ENCODE measurements at regions not wholly inside any gene's neighbourhood (a gene's known extent, or its start where the extent isn't known, plus 50 kb on each side); places are given as distances from the start of the nearest gene placed in this dataset.

DNA sequence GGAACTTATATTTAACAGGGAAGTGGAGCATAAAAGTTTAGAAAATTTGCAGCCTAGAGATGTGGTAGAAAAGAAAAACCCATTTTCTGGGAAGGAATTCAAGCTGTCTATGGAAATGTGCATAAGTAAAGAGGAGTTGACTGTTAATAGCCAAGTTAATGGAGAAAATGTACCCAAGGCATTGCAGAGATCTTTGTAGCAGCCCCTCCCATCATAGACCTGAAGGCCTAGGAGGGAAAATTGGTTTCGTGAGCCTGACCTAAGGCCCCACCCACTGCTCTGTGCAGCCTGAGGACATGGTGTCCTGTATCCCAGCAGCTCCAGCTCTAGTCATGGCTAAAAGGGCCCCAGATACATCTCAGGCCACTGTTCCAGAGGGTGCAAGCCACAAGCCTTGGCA, 772.4 kb upstream of the RIOK2 start:
- Histone ChIP-seq H3K9ac (ENCODE audit: low read depth in 1 of 2, low read length in 2 of 2) (no peak overlapping the region), H3K27me3 (ENCODE audit: control insufficient read depth in 4 of 4, insufficient read depth in 4 of 4, low read length in 3 of 4) (no peaks in the 10 kb centered on the region), H3K4me1 (ENCODE audit: control insufficient read depth in 4 of 4, insufficient read depth in 4 of 4, low read length in 3 of 4) (no peaks in the 10 kb centered on the region), H3K27ac (ENCODE audit: low read depth in 1 of 2, low read length in 2 of 2) (no peak overlapping the region), H3K36me3 (ENCODE audit: control insufficient read depth in 4 of 4, insufficient read depth in 3 of 4, low read depth in 1 of 4, low read length in 3 of 4) (no peaks in the 10 kb centered on the region), H3K4me3 (ENCODE audit: low read depth in 1 of 3, low read length in 3 of 3) (no peak overlapping the region), H3K9me3 (ENCODE audit: control insufficient read depth in 4 of 4, low read length in 3 of 4) (no peaks in the 10 kb centered on the region)
- TF ChIP-seq HNF4G (IDR thresholded peaks at IDR 0.05) (no peak), FOXA1 (IDR thresholded peaks at IDR 0.05) (no peak), RAD21 (IDR thresholded peaks at IDR 0.05) (no peak), SP1 (IDR thresholded peaks at IDR 0.05) (no peak), YY1 (IDR thresholded peaks at IDR 0.05) (no peak), JUND (IDR thresholded peaks at IDR 0.05) (no peak)
- TF ChIP-seq, protein P1, sequence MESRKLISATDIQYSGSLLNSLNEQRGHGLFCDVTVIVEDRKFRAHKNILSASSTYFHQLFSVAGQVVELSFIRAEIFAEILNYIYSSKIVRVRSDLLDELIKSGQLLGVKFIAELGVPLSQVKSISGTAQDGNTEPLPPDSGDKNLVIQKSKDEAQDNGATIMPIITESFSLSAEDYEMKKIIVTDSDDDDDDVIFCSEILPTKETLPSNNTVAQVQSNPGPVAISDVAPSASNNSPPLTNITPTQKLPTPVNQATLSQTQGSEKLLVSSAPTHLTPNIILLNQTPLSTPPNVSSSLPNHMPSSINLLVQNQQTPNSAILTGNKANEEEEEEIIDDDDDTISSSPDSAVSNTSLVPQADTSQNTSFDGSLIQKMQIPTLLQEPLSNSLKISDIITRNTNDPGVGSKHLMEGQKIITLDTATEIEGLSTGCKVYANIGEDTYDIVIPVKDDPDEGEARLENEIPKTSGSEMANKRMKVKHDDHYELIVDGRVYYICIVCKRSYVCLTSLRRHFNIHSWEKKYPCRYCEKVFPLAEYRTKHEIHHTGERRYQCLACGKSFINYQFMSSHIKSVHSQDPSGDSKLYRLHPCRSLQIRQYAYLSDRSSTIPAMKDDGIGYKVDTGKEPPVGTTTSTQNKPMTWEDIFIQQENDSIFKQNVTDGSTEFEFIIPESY (IDR thresholded peaks at IDR 0.05), result no peak
- TF ChIP-seq, protein P2, sequence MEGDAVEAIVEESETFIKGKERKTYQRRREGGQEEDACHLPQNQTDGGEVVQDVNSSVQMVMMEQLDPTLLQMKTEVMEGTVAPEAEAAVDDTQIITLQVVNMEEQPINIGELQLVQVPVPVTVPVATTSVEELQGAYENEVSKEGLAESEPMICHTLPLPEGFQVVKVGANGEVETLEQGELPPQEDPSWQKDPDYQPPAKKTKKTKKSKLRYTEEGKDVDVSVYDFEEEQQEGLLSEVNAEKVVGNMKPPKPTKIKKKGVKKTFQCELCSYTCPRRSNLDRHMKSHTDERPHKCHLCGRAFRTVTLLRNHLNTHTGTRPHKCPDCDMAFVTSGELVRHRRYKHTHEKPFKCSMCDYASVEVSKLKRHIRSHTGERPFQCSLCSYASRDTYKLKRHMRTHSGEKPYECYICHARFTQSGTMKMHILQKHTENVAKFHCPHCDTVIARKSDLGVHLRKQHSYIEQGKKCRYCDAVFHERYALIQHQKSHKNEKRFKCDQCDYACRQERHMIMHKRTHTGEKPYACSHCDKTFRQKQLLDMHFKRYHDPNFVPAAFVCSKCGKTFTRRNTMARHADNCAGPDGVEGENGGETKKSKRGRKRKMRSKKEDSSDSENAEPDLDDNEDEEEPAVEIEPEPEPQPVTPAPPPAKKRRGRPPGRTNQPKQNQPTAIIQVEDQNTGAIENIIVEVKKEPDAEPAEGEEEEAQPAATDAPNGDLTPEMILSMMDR (IDR thresholded peaks at IDR 0.05; ENCODE audit: low read depth, low read length, missing input control), result no peak
- TF ChIP-seq, protein P3, sequence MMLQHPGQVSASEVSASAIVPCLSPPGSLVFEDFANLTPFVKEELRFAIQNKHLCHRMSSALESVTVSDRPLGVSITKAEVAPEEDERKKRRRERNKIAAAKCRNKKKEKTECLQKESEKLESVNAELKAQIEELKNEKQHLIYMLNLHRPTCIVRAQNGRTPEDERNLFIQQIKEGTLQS (IDR thresholded peaks at IDR 0.05), result no peak
- 79% methylated on average over 1 of the region's 1 CpG for WGBS
- DNase-seq (ENCODE audit: low spot score), result no peak

DNA sequence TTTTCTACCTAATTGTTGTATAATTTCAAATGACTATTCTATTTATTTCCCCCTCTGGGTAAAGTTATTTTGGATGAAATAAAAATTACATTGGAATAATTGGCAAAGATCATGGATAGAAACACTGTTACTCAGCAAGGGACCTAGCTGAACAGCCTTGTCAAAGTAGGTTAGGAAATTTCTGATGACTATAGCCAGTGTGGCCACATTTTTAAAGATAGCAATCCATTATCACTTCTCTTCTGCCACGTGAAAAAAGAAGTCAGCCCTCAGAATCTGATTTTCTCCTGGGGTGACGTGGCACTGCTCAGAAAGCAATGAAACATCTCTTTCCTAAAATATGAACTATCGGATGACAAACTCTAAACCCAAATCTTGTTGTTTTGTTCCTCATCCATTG, 784.2 kb upstream of the RIOK2 start:
- 59% methylated on average over 3 of the region's 3 CpGs for WGBS
- Histone ChIP-seq H3K4me3 (ENCODE audit: low read depth in 1 of 3, low read length in 3 of 3) (no peak overlapping the region), H3K36me3 (ENCODE audit: control insufficient read depth in 4 of 4, insufficient read depth in 3 of 4, low read depth in 1 of 4, low read length in 3 of 4) (no peaks in the 10 kb centered on the region), H3K27me3 (ENCODE audit: control insufficient read depth in 4 of 4, insufficient read depth in 4 of 4, low read length in 3 of 4) (no peaks in the 10 kb centered on the region), H3K4me1 (ENCODE audit: control insufficient read depth in 4 of 4, insufficient read depth in 4 of 4, low read length in 3 of 4) (no peaks in the 10 kb centered on the region), H3K9ac (ENCODE audit: low read depth in 1 of 2, low read length in 2 of 2) (no peak overlapping the region), H3K27ac (ENCODE audit: low read depth in 1 of 2, low read length in 2 of 2) (no peak overlapping the region), H3K9me3 (ENCODE audit: control insufficient read depth in 4 of 4, low read length in 3 of 4) (no peaks in the 10 kb centered on the region)
- DNase-seq (ENCODE audit: low spot score), result no peak
- no peak for TF ChIP-seq FOXA1 (IDR thresholded peaks at IDR 0.05)
- TF ChIP-seq GABPA (IDR thresholded peaks at IDR 0.05 in 1 of 2, conservative IDR thresholded peaks at IDR 0.05 in 1 of 2), result no peak
- TF ChIP-seq YY1 (IDR thresholded peaks at IDR 0.05), result no peak
- TF ChIP-seq, protein P3 (IDR thresholded peaks at IDR 0.05), result no peak
- TF ChIP-seq, protein P4, sequence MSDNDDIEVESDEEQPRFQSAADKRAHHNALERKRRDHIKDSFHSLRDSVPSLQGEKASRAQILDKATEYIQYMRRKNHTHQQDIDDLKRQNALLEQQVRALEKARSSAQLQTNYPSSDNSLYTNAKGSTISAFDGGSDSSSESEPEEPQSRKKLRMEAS (IDR thresholded peaks at IDR 0.05), result no peak
- TF ChIP-seq RXRA (IDR thresholded peaks at IDR 0.05), result no peak
- TF ChIP-seq, protein P1 (IDR thresholded peaks at IDR 0.05), result no peak
- no peak for TF ChIP-seq RAD21 (IDR thresholded peaks at IDR 0.05)
- TF ChIP-seq NR2F2 (IDR thresholded peaks at IDR 0.05), result no peak
- TF ChIP-seq, protein P2 (IDR thresholded peaks at IDR 0.05; ENCODE audit: low read depth, low read length, missing input control), result no peak
- no peak for TF ChIP-seq HNF4G (IDR thresholded peaks at IDR 0.05)
- TF ChIP-seq FOXA2 (IDR thresholded peaks at IDR 0.05), result no peak

Data from liver (tissue), 8 donors.